KBM-7 (cell line): ENCODE measurements at regions not wholly inside any gene's neighbourhood (a gene's known extent, or its start where the extent isn't known, plus 50 kb on each side); places are given as distances from the start of the nearest gene placed in this dataset.

Experiments used
- DNase-seq: peaks from one replicate; pipeline ENCODE4 v3.0.0-alpha.2; 2015
- in situ Hi-C: fragments of 300-500 bp; cut with MboI; formaldehyde crosslinking; loops from 2 replicates; pipeline ENCODE4 v1.14.3; 2020; ENCODE audit warnings: low sequenced_read_pairs, low pct_unique_long_range_greater_than_20kb, mixed read lengths

GRCh38 chr2:19547321-19547720 lies 188.9 kb upstream of the OSR1 start:
- DNase-seq: no peak
- in situ Hi-C loops: no loop called here

- in situ Hi-C loops: no loop called here
- DNase-seq: peak; percentile 5
Measured at GRCh38 chr2:19545507-19545906, 187.1 kb upstream of the OSR1 start.

- in situ Hi-C loops: no loop called here
- no peak for DNase-seq
Measured at GRCh38 chr2:19543663-19544383, 185.4 kb upstream of the OSR1 start.

- in situ Hi-C loops: no loop called here
- no peak for DNase-seq
Measured at GRCh38 chr2:19542796-19543662, 184.6 kb upstream of the OSR1 start.

GRCh38 chr2:19541884-19542283 lies 183.5 kb upstream of the OSR1 start:
- in situ Hi-C loops: no loop called here

GRCh38 chr2:19540739-19541525 lies 182.5 kb upstream of the OSR1 start:
- in situ Hi-C loops: no loop called here
- DNase-seq: no peak

More at GRCh38 chr2:19541884-19542283, 183.5 kb upstream of the OSR1 start:
- no peak for DNase-seq

- in situ Hi-C loops: no loop called here
- no peak for DNase-seq
Measured at GRCh38 chr2:19538411-19538963, 180.1 kb upstream of the OSR1 start.

- in situ Hi-C loops: no loop called here
- no peak for DNase-seq
Measured at GRCh38 chr2:19536136-19536535, 177.7 kb upstream of the OSR1 start.

- no peak for DNase-seq
- in situ Hi-C loops: no loop called here
Measured at GRCh38 chr2:19532547-19533196, 174.2 kb upstream of the OSR1 start.

- DNase-seq: no peak
- in situ Hi-C loops: no loop called here
Measured at GRCh38 chr2:19529677-19530076, 171.3 kb upstream of the OSR1 start.

- in situ Hi-C loops: no loop called here
- no peak for DNase-seq
Measured at GRCh38 chr2:19527771-19528170, 169.3 kb upstream of the OSR1 start.

GRCh38 chr2:19525313-19525712 lies 166.9 kb upstream of the OSR1 start:
- no peak for DNase-seq
- in situ Hi-C loops: no loop called here

GRCh38 chr2:19519045-19519444 lies 160.6 kb upstream of the OSR1 start:
- no peak for DNase-seq
- in situ Hi-C loops: no loop called here

GRCh38 chr2:19507137-19507536 lies 148.7 kb upstream of the OSR1 start:
- in situ Hi-C loops: no loop called here
- DNase-seq: no peak

GRCh38 chr2:19505199-19506136 lies 147.0 kb upstream of the OSR1 start:
- no peak for DNase-seq
- in situ Hi-C loops: no loop called here

GRCh38 chr2:19504400-19505198 lies 146.2 kb upstream of the OSR1 start:
- no peak for DNase-seq
- in situ Hi-C loops: no loop called here

- in situ Hi-C loops: no loop called here
- no peak for DNase-seq
Measured at GRCh38 chr2:19503915-19504314, 145.5 kb upstream of the OSR1 start.
